ENCODE measurements at regions not wholly inside any gene's neighbourhood (a gene's known extent, or its start where the extent isn't known, plus 50 kb on each side); places are given as distances from the start of the nearest gene placed in this dataset.

GRCh38 chr21:17981060-17981740 lies 162.0 kb upstream of the C21orf91 start:
- DNase-seq (ENCODE audit: low read depth in 1 of 2, low spot score in 1 of 2) = no peak

- DNase-seq (ENCODE audit: low read depth in 1 of 2, low spot score in 1 of 2) = no peak
Measured at GRCh38 chr21:17979763-17980162, 160.6 kb upstream of the C21orf91 start.

- DNase-seq (ENCODE audit: low read depth in 1 of 2, low spot score in 1 of 2) = no peak
Measured at GRCh38 chr21:17978895-17979294, 159.7 kb upstream of the C21orf91 start.

GRCh38 chr21:17976691-17977090 lies 157.5 kb upstream of the C21orf91 start:
- no peak for DNase-seq (ENCODE audit: low read depth in 1 of 2, low spot score in 1 of 2)

- no peak for DNase-seq (ENCODE audit: low read depth in 1 of 2, low spot score in 1 of 2)
Measured at GRCh38 chr21:17976139-17976538, 157.0 kb upstream of the C21orf91 start.

- DNase-seq (ENCODE audit: low read depth in 1 of 2, low spot score in 1 of 2) = no peak
Measured at GRCh38 chr21:17967319-17967718, 148.2 kb upstream of the C21orf91 start.

- no peak for DNase-seq (ENCODE audit: low read depth in 1 of 2, low spot score in 1 of 2)
Measured at GRCh38 chr21:17964716-17965115, 145.6 kb upstream of the C21orf91 start.

GRCh38 chr21:17964199-17964598 lies 145.0 kb upstream of the C21orf91 start:
- no peak for DNase-seq (ENCODE audit: low read depth in 1 of 2, low spot score in 1 of 2)

GRCh38 chr21:17950591-17950990 lies 131.4 kb upstream of the C21orf91 start:
- no peak for DNase-seq (ENCODE audit: low read depth in 1 of 2, low spot score in 1 of 2)

- no peak for DNase-seq (ENCODE audit: low read depth in 1 of 2, low spot score in 1 of 2)
Measured at GRCh38 chr21:17949421-17949820, 130.3 kb upstream of the C21orf91 start.

- no peak for DNase-seq (ENCODE audit: low read depth in 1 of 2, low spot score in 1 of 2)
Measured at GRCh38 chr21:17947531-17947930, 128.4 kb upstream of the C21orf91 start.

- DNase-seq (ENCODE audit: low read depth in 1 of 2, low spot score in 1 of 2) = no peak
Measured at GRCh38 chr21:17931080-17931479, 111.9 kb upstream of the C21orf91 start.

GRCh38 chr21:17930093-17930492 lies 110.9 kb upstream of the C21orf91 start:
- DNase-seq (ENCODE audit: low read depth in 1 of 2, low spot score in 1 of 2) = no peak

- no peak for DNase-seq (ENCODE audit: low read depth in 1 of 2, low spot score in 1 of 2)
Measured at GRCh38 chr21:17929510-17929909, 110.4 kb upstream of the C21orf91 start.

- DNase-seq (ENCODE audit: low read depth in 1 of 2, low spot score in 1 of 2) = no peak
Measured at GRCh38 chr21:17925899-17926298, 106.7 kb upstream of the C21orf91 start.

- peak in 1 of 2 donors; percentile 43 for DNase-seq (ENCODE audit: low read depth in 1 of 2, low spot score in 1 of 2)
Measured at GRCh38 chr21:17925000-17925610, 105.9 kb upstream of the C21orf91 start.

- no peak for DNase-seq (ENCODE audit: low read depth in 1 of 2, low spot score in 1 of 2)
Measured at GRCh38 chr21:17921579-17922530, 102.7 kb upstream of the C21orf91 start.

GRCh38 chr21:17915976-17916375 lies 96.8 kb upstream of the C21orf91 start:
- no peak for DNase-seq (ENCODE audit: low read depth in 1 of 2, low spot score in 1 of 2)

GRCh38 chr21:17911628-17912027 lies 92.5 kb upstream of the C21orf91 start:
- no peak for DNase-seq (ENCODE audit: low read depth in 1 of 2, low spot score in 1 of 2)

GRCh38 chr21:17903929-17904639 lies 84.9 kb upstream of the C21orf91 start:
- DNase-seq (ENCODE audit: low read depth in 1 of 2, low spot score in 1 of 2) = no peak

Measured in activated CD4-positive, alpha-beta T cell treated with anti-CD3 and anti-CD28 coated beads, Interleukin-2, amount 50 U/mL, for 24 hours (primary cell).